OCI-LY3 (cell line): ENCODE measurements at regions not wholly inside any gene's neighbourhood (a gene's known extent, or its start where the extent isn't known, plus 50 kb on each side); places are given as distances from the start of the nearest gene placed in this dataset.

Source experiments
- CTCF ChIP-seq: fragments of 200-600, 300-600 bp; sonication (generic); IDR thresholded peaks from 2 replicates; pipeline ENCODE4 v1.5.1; 2014; ENCODE audit warnings: antibody characterized with exemption, low read length, low read depth
- EZH2phosphoT487 ChIP-seq: fragments of 200-600 bp; shearing (Covaris generic); IDR thresholded peaks from 2 replicates; pipeline ENCODE4 v1.6.1; 2018; ENCODE audit warnings: antibody characterized with exemption, mixed run types, low read depth

GRCh38 chr3:152559246-152559645, 275.7 kb upstream of the P2RY1 start:
- TF ChIP-seq CTCF: no peak
- TF ChIP-seq EZH2phosphoT487: no peak
